ENCODE measurements at regions not wholly inside any gene's neighbourhood (a gene's known extent, or its start where the extent isn't known, plus 50 kb on each side); places are given as distances from the start of the nearest gene placed in this dataset.

DNA sequence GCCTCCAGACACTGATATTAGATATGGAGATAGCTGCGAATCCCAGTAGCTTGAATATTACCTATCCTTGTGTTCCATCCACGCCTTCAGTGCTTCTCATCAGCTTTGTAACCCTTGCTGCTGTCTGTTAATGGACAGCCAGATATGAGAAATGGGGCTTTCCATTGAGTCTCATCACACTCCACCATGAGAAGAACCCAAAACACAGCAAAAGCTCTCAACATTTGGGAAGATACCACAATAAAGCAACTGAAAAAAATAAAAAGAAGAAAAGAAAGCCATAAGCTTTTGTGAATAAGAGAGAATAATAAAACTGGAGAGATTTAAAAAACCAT, 225.4 kb downstream of the GALC start:
- Histone ChIP-seq H2BK5ac (ENCODE audit: low read depth, low read length, poor library complexity, severe bottlenecking) (no peak overlapping the region), H3K4me2 (ENCODE audit: low read depth, low read length) (no peak overlapping the region), H3K23ac (ENCODE audit: low read depth, low read length) (no peak overlapping the region), H2BK120ac (ENCODE audit: low read depth, low read length) (no peak overlapping the region), H2AK9ac (replicated peaks; ENCODE audit: low read depth, low read length, poor library complexity) (no peak overlapping the region), H3K9me1 (ENCODE audit: insufficient read depth, low read length) (no peaks in the 10 kb centered on the region), H3K4ac (ENCODE audit: low read depth, low read length) (no peak overlapping the region), H3K14ac (replicated peaks; ENCODE audit: low read depth, low read length) (no peak overlapping the region), H3K9ac (ENCODE audit: low read depth, low read length) (no peak overlapping the region), H3K56ac (ENCODE audit: extremely low read depth, insufficient read depth, low read length) (no peak overlapping the region), H2BK15ac (ENCODE audit: low read depth, low read length) (no peak overlapping the region), H3K79me1 (ENCODE audit: low read depth in 1 of 2, low read length in 2 of 2) (no peaks in the 10 kb centered on the region), H4K8ac (ENCODE audit: low read depth in 2 of 2, low read length in 2 of 2) (no peak overlapping the region), H4K91ac (ENCODE audit: insufficient read depth, low read depth, low read length) (no peak overlapping the region), H2AFZ (replicated peaks; ENCODE audit: low read length, poor library complexity) (no peak overlapping the region), H3K4me1 (ENCODE audit: control insufficient read depth, insufficient read depth, low read length) (no peaks in the 10 kb centered on the region), H3K4me3 (ENCODE audit: insufficient read depth, low read depth, low read length) (no peak overlapping the region), H3K27me3 (ENCODE audit: control insufficient read depth, insufficient read depth, low read length) (no peaks in the 10 kb centered on the region), H2AK5ac (ENCODE audit: low read depth, low read length) (no peak overlapping the region), H3K36me3 (ENCODE audit: control insufficient read depth, insufficient read depth, low read length) (no peaks in the 10 kb centered on the region), H3K18ac (ENCODE audit: low read depth, low read length) (no peak overlapping the region), H4K20me1 (ENCODE audit: insufficient read depth, low read length) (no peaks in the 10 kb centered on the region), H3K9me3 (ENCODE audit: control insufficient read depth, insufficient read depth, low read length) (peaks cover 12% of the 10 kb centered on the region), H2BK20ac (ENCODE audit: low read depth, low read length) (no peak overlapping the region), H3K27ac (ENCODE audit: insufficient read depth, low read length) (no peak overlapping the region), H4K5ac (ENCODE audit: low read depth, low read length) (no peak overlapping the region)
- CTCF ChIA-PET, result no interaction called here
- DNase-seq (no peak), ATAC-seq (ENCODE audit: low read depth) (no peak)
- no TSS peak for BruUV-seq (replicated peaks)
- TF ChIP-seq, protein P1, sequence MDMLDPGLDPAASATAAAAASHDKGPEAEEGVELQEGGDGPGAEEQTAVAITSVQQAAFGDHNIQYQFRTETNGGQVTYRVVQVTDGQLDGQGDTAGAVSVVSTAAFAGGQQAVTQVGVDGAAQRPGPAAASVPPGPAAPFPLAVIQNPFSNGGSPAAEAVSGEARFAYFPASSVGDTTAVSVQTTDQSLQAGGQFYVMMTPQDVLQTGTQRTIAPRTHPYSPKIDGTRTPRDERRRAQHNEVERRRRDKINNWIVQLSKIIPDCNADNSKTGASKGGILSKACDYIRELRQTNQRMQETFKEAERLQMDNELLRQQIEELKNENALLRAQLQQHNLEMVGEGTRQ (IDR thresholded peaks at IDR 0.05; ENCODE audit: low read depth, low read length), result no peak
- TF ChIP-seq MAFK (IDR thresholded peaks at IDR 0.05; ENCODE audit: low read depth, low read length) (no peak), MAZ (IDR thresholded peaks at IDR 0.05; ENCODE audit: borderline replicate concordance, low read depth, low read length) (no peak), RFX5 (IDR thresholded peaks at IDR 0.05; ENCODE audit: low read depth, low read length) (no peak), NFE2L2 (IDR thresholded peaks at IDR 0.05; ENCODE audit: low read depth, low read length) (no peak), FOS (IDR thresholded peaks at IDR 0.05; ENCODE audit: low read depth, low read length) (no peak), RAD21 (IDR thresholded peaks at IDR 0.05; ENCODE audit: low read length) (no peak), BHLHE40 (IDR thresholded peaks at IDR 0.05; ENCODE audit: low read depth, low read length) (no peak), SMC3 (IDR thresholded peaks at IDR 0.05; ENCODE audit: low read depth, low read length) (no peak), POLR2A (IDR thresholded peaks at IDR 0.05; ENCODE audit: low read depth, low read length) (no peak), RCOR1 (IDR thresholded peaks at IDR 0.05; ENCODE audit: insufficient replicate concordance, low read length) (no peak), CHD1 (IDR thresholded peaks at IDR 0.05; ENCODE audit: low read depth, low read length) (no peak), CEBPB (IDR thresholded peaks at IDR 0.05; ENCODE audit: low read depth, low read length) (no peak), MXI1 (IDR thresholded peaks at IDR 0.05; ENCODE audit: borderline replicate concordance, low read depth, low read length) (no peak)
- TF ChIP-seq, protein P2, sequence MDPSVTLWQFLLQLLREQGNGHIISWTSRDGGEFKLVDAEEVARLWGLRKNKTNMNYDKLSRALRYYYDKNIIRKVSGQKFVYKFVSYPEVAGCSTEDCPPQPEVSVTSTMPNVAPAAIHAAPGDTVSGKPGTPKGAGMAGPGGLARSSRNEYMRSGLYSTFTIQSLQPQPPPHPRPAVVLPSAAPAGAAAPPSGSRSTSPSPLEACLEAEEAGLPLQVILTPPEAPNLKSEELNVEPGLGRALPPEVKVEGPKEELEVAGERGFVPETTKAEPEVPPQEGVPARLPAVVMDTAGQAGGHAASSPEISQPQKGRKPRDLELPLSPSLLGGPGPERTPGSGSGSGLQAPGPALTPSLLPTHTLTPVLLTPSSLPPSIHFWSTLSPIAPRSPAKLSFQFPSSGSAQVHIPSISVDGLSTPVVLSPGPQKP (IDR thresholded peaks at IDR 0.05; ENCODE audit: borderline replicate concordance, low read depth, low read length), result no peak
- TF ChIP-seq, protein P3, sequence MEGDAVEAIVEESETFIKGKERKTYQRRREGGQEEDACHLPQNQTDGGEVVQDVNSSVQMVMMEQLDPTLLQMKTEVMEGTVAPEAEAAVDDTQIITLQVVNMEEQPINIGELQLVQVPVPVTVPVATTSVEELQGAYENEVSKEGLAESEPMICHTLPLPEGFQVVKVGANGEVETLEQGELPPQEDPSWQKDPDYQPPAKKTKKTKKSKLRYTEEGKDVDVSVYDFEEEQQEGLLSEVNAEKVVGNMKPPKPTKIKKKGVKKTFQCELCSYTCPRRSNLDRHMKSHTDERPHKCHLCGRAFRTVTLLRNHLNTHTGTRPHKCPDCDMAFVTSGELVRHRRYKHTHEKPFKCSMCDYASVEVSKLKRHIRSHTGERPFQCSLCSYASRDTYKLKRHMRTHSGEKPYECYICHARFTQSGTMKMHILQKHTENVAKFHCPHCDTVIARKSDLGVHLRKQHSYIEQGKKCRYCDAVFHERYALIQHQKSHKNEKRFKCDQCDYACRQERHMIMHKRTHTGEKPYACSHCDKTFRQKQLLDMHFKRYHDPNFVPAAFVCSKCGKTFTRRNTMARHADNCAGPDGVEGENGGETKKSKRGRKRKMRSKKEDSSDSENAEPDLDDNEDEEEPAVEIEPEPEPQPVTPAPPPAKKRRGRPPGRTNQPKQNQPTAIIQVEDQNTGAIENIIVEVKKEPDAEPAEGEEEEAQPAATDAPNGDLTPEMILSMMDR (conservative IDR thresholded peaks at IDR 0.05; ENCODE audit: low read depth, low read length), result no peak
- POLR2A ChIA-PET (ENCODE audit: unreplicated experiment), result no interaction called here
- no CpG with 5 or more reads among the region's 2 CpGs for WGBS, 2 experiments (ENCODE audit: extremely low coverage in 2 of 2, insufficient read length in 1 of 2)
- in situ Hi-C loops (cut with MboI; ENCODE audit: low sequenced_read_pairs), result no loop called here
- intact Hi-C loops (cut with micrococcal nuclease), result no loop called here
- dilution Hi-C loops (cut with HindIII; ENCODE audit: low sequenced_read_pairs, unreplicated experiment), result no loop called here

Measured in IMR-90 (cell line).